K562 (cell line): ENCODE measurements at regions not wholly inside any gene's neighbourhood (a gene's known extent, or its start where the extent isn't known, plus 50 kb on each side); places are given as distances from the start of the nearest gene placed in this dataset.

ENCODE experiments used
- CAMTA2 ChIP-seq: fragments of 250-450 bp; sonication (Bioruptor Pico); conservative IDR thresholded peaks from 2 replicates; pipeline ENCODE4 v1.5.1; 2022
- KAT8 ChIP-seq: fragments of 450-650 bp; IDR thresholded peaks from 2 replicates; pipeline ENCODE4 v1.6.1; 2016; ENCODE audit warnings: low read depth, mild to moderate bottlenecking
- KLF16 ChIP-seq: IDR thresholded peaks from 2 replicates; pipeline ENCODE4 v1.6.1; 2016; ENCODE audit warnings: antibody characterized with exemption
- NFIC ChIP-seq: fragments of 450-650 bp; IDR thresholded peaks from 2 replicates; pipeline ENCODE4 v1.6.1; 2017; ENCODE audit warnings: mild to moderate bottlenecking, inconsistent platforms
- POLR2A ChIP-seq: fragments of 450-650 bp; conservative IDR thresholded peaks from 2 replicates; pipeline ENCODE4 v1.6.1; 2016
- POLR2AphosphoS5 ChIP-seq: IDR thresholded peaks from 2 replicates; pipeline ENCODE4 v1.6.1; 2011; ENCODE audit warnings: mild to moderate bottlenecking, low read depth, low read length, moderate library complexity; ENCODE audit not compliant: control insufficient read depth, insufficient read depth
- RCOR1 ChIP-seq, 2 experiments: IDR thresholded peaks; 2 replicates each; pipeline ENCODE4 v1.6.1; 2012; ENCODE audit warnings: low read depth in 2 of 2, low read length in 2 of 2, borderline replicate concordance in 1 of 2, improper control_type of control experiment in 1 of 2
- TARDBP ChIP-seq: fragments of 450-650 bp; IDR thresholded peaks from 2 replicates; pipeline ENCODE4 v1.6.1; 2016
- ZFX ChIP-seq: sonication (generic); formaldehyde crosslinking; IDR thresholded peaks from 2 replicates; pipeline ENCODE4 v1.8.0; 2022; ENCODE audit warnings: mild to moderate bottlenecking, missing genetic modification reagents, moderate library complexity
- TF ChIP-seq, protein P1 (sequence below): fragments of 250-450 bp; sonication (Bioruptor Pico); IDR thresholded peaks from 2 replicates; pipeline ENCODE4 v1.8.0; 2022; ENCODE audit warnings: inconsistent platforms
- TF ChIP-seq, protein P2 (sequence below), 3 experiments: IDR thresholded peaks in 2 of 3; conservative IDR thresholded peaks in 1 of 3; 2 replicates each; pipeline ENCODE4 v1.5.1; 2011 to 2012; ENCODE audit warnings: low read length in 3 of 3, mild to moderate bottlenecking in 3 of 3, control low read depth in 2 of 3, improper control_type of control experiment in 1 of 3, inconsistent platforms in 1 of 3, low read depth in 1 of 3, mixed read lengths in 1 of 3, moderate library complexity in 1 of 3; ENCODE audit not compliant: insufficient read depth in 2 of 3

DNA sequence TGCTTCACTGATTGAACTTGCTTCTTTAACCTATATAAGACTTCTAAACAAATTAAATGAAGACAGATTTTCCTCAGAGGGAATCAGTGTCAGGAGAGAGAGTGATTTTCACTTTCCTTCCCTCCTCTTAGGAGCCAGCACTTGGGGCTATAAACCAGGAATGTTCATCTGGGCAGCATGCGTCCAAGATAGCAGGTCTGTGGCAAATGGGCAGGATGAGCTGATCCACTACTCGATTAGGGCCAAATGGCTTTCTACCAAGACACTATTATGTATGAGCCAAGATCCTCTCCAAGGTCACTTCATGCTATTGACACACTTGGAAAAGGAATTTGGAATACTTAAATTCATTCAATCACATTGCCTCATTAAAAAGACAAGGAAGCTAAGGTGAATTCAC lies 203.9 kb upstream of the GRID2 start:
- TF ChIP-seq, protein P1, sequence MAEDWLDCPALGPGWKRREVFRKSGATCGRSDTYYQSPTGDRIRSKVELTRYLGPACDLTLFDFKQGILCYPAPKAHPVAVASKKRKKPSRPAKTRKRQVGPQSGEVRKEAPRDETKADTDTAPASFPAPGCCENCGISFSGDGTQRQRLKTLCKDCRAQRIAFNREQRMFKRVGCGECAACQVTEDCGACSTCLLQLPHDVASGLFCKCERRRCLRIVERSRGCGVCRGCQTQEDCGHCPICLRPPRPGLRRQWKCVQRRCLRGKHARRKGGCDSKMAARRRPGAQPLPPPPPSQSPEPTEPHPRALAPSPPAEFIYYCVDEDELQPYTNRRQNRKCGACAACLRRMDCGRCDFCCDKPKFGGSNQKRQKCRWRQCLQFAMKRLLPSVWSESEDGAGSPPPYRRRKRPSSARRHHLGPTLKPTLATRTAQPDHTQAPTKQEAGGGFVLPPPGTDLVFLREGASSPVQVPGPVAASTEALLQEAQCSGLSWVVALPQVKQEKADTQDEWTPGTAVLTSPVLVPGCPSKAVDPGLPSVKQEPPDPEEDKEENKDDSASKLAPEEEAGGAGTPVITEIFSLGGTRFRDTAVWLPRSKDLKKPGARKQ (CRISPR knock-in tag) = no peak
- TF ChIP-seq KAT8 (no peak), NFIC (no peak), CAMTA2 (no peak), POLR2A (no peak), KLF16 (no peak), ZFX (no peak), POLR2AphosphoS5 (no peak), RCOR1 (IDR thresholded peaks at IDR 0.05; ENCODE audit: borderline replicate concordance in 1 of 2, low read depth in 2 of 2, low read length in 2 of 2) (no peak), TARDBP (no peak)
- TF ChIP-seq, protein P2, sequence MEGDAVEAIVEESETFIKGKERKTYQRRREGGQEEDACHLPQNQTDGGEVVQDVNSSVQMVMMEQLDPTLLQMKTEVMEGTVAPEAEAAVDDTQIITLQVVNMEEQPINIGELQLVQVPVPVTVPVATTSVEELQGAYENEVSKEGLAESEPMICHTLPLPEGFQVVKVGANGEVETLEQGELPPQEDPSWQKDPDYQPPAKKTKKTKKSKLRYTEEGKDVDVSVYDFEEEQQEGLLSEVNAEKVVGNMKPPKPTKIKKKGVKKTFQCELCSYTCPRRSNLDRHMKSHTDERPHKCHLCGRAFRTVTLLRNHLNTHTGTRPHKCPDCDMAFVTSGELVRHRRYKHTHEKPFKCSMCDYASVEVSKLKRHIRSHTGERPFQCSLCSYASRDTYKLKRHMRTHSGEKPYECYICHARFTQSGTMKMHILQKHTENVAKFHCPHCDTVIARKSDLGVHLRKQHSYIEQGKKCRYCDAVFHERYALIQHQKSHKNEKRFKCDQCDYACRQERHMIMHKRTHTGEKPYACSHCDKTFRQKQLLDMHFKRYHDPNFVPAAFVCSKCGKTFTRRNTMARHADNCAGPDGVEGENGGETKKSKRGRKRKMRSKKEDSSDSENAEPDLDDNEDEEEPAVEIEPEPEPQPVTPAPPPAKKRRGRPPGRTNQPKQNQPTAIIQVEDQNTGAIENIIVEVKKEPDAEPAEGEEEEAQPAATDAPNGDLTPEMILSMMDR (IDR thresholded peaks at IDR 0.05 in 2 of 3, conservative IDR thresholded peaks at IDR 0.05 in 1 of 3; ENCODE audit: insufficient read depth in 2 of 3, low read depth in 1 of 3, low read length in 3 of 3) = no peak
